ENCODE measurements at regions not wholly inside any gene's neighbourhood (a gene's known extent, or its start where the extent isn't known, plus 50 kb on each side); places are given as distances from the start of the nearest gene placed in this dataset.

DNA sequence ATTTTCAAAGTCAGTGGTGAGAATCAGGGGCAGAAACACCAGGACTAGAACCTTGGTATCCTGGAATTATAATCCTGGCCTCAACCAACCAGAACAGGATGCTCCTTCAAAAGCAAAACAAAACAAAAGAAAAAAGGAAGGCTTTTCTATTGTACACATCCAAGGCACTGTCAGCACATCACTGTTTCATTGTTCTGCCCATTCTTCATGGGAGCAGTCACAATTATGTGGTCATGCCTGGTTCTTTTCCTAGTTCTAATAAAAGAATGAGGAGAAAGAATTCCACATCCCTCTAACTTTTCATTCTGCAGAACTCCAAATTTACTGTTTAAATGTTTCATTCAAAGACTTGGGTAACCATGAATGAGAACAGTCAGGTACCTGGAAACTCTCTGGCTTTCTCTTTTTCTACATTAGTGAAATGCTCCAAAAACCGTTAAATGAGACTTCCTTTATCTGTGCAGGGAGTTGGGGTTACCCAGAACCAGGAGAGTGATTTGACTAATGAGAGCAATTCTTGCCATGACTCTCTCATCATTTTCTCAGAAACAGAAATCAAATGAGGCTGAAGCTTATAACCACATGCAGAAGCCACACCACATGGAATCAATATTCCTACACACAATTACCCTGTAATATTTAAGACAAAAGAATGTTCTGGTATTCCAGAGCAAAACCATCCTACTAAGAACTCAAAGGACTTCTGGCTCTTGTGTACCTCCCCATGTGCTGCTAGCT, 110.9 kb upstream of the CCDC150 start:
- Histone ChIP-seq H3K36me3 (no peaks in the 10 kb centered on the region), H3K27ac (no peak overlapping the region), H3K4me1 (peaks cover 0 to 7% (median 0%) of the 10 kb centered on the region in 9 donors), H3K4me3 (no peak overlapping the region), H3K27me3 (no peaks in the 10 kb centered on the region), H3K9me3 (peaks cover 0 to 4% (median 0%) of the 10 kb centered on the region in 11 donors)
- DNase-seq (no peak), ATAC-seq (no peak)
- intact Hi-C loops (cut with DNase I) = no loop called here
- WGBS, 2 donors = 61 to 73% methylated on average over 1 of the region's 1 CpG
- TF ChIP-seq, protein P1, sequence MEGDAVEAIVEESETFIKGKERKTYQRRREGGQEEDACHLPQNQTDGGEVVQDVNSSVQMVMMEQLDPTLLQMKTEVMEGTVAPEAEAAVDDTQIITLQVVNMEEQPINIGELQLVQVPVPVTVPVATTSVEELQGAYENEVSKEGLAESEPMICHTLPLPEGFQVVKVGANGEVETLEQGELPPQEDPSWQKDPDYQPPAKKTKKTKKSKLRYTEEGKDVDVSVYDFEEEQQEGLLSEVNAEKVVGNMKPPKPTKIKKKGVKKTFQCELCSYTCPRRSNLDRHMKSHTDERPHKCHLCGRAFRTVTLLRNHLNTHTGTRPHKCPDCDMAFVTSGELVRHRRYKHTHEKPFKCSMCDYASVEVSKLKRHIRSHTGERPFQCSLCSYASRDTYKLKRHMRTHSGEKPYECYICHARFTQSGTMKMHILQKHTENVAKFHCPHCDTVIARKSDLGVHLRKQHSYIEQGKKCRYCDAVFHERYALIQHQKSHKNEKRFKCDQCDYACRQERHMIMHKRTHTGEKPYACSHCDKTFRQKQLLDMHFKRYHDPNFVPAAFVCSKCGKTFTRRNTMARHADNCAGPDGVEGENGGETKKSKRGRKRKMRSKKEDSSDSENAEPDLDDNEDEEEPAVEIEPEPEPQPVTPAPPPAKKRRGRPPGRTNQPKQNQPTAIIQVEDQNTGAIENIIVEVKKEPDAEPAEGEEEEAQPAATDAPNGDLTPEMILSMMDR (IDR thresholded peaks at IDR 0.05) = no peak

GRCh38 chr2:196530910-196531309, 108.6 kb upstream of the CCDC150 start:
- no peak for DNase-seq
- intact Hi-C loops (cut with DNase I) = no loop called here
- Histone ChIP-seq H3K4me1 (peaks cover 0 to 14% (median 0%) of the 10 kb centered on the region in 9 donors), H3K27ac (no peak overlapping the region), H3K4me3 (no peak overlapping the region), H3K9me3 (peaks cover 0 to 4% (median 0%) of the 10 kb centered on the region in 11 donors), H3K36me3 (no peaks in the 10 kb centered on the region), H3K27me3 (no peaks in the 10 kb centered on the region)
- no peak for ATAC-seq
- TF ChIP-seq, protein P1 (IDR thresholded peaks at IDR 0.05) = no peak
- WGBS, 2 donors = 92 to 96% methylated on average over 4 of the region's 4 CpGs

GRCh38 chr2:196533772-196534397, 105.6 kb upstream of the CCDC150 start:
- Histone ChIP-seq H3K36me3 (no peaks in the 10 kb centered on the region), H3K4me3 (no peak overlapping the region), H3K4me1 (peaks cover 0 to 16% (median 0%) of the 10 kb centered on the region in 9 donors), H3K27me3 (no peaks in the 10 kb centered on the region), H3K9me3 (peaks cover 0 to 4% (median 0%) of the 10 kb centered on the region in 11 donors), H3K27ac (peak overlapping the region in 6 of 10 donors; percentile 28 to 62 (median 54))
- TF ChIP-seq, protein P1 (IDR thresholded peaks at IDR 0.05) = no peak
- no peak for DNase-seq
- WGBS, 2 donors = 27 to 36% methylated on average over 3 of the region's 3 CpGs
- no peak for ATAC-seq
- intact Hi-C loops (cut with DNase I) = no loop called here

DNA sequence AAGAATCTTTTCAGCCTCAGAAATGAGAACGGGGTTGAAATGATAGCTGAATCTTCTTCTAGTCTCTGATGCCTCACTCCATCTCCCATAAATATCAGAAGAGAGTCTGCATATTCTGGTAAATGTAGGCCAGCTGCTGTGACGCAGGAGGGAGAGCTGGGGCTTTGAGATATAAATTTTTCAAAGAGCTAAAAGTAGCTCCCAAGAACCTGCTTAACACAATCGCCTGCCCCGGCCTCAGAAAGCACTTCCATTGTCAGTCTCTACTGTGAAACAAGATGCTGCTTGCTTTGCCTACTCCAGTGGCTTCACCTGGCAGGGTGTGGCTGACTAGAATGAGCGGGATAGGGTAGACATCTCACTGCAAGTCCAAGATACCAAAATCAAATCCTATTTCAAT, 105.0 kb upstream of the CCDC150 start:
- Histone ChIP-seq H3K36me3 (no peaks in the 10 kb centered on the region), H3K4me3 (no peak overlapping the region), H3K9me3 (peaks cover 0 to 3% (median 0%) of the 10 kb centered on the region in 11 donors), H3K27me3 (no peaks in the 10 kb centered on the region), H3K4me1 (peaks cover 0 to 22% (median 0%) of the 10 kb centered on the region in 9 donors), H3K27ac (peak overlapping the region in 7 of 10 donors; percentile 6 to 62 (median 54))
- ATAC-seq (peak in 2 of 8 donors; percentile 30 to 48), DNase-seq (no peak)
- 54 to 61% methylated on average over 5 of the region's 5 CpGs for WGBS, 2 donors
- TF ChIP-seq, protein P1 (IDR thresholded peaks at IDR 0.05) = no peak
- intact Hi-C loops (cut with DNase I) = no loop called here
